DMS53 (cell line): ENCODE measurements at regions not wholly inside any gene's neighbourhood (a gene's known extent, or its start where the extent isn't known, plus 50 kb on each side); places are given as distances from the start of the nearest gene placed in this dataset.
"Not testable (repeated sequence)": the region's sequence is repeated elsewhere in the genome, so short reads cannot be mapped to it uniquely, and the experiment has no call there.

Source experiments
- DNase-seq: peaks from one replicate; lab custom pipeline; 2025; lab: John Stamatoyannopoulos, UW

DNA sequence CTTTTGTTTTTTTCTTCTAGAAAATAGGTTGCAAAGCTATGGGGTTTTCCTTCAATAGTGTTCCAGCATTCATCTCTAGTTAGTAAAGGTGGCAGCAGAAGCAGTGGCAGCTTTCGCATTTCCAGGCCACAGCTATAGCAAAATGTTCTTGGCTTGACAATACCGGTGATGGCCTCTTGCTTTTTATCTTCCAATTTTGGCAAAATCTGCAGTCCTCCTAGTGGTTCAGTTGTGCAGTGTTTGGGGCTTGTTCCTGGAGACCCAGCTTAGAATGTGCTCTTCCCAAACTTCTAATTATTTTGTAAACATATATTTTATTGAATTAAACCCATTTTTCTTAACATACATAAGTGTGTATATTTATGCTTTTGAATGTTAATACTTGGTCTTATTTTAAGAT lies 370.6 kb upstream of the MAN1A1 start:
- peak; percentile 14 for DNase-seq

DNA sequence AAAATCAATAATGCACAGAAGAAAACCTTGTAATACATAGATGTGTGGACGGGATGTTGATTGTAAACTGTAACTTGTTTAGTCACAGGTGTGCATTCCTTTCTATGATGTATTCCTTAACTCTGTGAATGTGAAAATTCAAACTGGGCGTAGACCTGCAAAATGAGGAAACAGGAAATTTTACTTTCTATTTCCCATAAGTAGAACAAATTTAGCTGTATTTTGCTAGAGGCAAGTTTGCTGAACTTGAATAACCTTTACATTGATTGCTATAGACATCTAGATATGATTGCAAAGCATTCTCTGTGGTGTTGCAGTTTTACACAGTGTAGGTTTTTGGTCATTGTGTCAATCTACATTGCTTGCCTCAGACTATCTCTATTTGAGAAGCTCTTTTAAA lies 368.4 kb upstream of the MAN1A1 start:
- no peak for DNase-seq

DNA sequence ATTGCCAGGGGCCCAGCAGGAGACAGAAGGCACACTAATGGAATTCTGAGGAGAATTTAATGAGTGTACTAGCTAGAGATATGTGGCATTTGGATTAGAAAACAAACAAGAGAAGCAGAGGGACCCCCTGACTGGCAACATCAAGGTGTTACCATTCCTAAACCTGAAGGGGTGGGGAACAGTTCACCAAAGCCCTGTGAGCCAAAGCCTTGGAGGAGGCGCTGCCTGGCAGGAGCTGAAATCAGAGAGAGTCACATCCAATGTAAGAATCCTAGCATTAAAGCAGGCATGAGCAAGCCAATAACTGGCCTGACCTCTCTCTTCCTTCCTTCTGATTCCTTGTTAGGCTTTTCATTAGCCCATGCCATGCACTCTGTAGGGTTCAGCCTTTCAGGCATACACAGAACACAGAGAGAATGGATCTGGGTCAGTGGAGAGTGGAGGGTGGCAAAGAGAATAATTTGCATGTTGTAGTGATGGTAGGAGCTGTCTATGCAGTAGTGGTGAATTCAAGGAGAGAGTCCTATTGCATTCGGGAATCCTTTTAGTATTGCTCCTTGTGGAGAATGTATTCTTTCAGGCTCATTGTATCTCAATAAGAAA lies 367.2 kb upstream of the MAN1A1 start:
- DNase-seq = no peak

DNA sequence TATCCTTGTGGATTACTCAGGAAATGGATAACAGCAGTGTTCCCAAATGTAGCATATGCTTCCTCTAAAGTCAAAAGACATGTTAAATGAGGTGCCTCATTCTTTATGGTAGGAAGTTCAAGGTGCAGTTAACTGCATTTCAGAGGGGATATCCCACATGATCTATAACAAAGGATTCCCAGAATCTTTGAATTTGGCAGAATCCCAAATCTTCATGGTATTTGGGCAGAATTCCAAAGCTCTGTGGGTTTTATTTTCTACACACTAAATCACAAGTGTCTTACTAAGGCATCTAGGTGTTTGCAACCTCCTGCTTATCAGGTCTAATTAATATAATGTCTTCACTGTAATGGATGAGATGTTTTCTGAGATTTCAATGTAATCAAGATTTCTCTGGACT lies 364.3 kb upstream of the MAN1A1 start:
- no peak for DNase-seq

DNA sequence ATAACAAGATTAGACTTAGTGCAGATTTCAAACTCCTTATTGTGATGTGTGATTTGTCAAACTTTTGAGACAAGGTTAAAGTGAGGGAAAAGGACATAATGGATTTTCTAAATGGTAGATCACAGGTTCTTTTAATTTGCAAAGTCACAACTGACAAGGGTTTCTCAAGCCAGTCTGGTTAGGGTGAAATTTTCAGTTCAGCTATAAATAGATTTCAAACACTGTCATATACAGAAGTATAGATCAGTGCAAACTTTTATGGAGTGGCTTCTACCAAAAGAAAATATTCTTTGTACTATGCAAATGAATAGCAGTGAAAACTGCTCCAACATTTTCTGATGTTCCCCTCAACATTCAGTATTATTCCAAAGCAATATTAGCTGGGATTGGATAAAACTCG lies 337.1 kb upstream of the MAN1A1 start:
- no peak for DNase-seq

DNA sequence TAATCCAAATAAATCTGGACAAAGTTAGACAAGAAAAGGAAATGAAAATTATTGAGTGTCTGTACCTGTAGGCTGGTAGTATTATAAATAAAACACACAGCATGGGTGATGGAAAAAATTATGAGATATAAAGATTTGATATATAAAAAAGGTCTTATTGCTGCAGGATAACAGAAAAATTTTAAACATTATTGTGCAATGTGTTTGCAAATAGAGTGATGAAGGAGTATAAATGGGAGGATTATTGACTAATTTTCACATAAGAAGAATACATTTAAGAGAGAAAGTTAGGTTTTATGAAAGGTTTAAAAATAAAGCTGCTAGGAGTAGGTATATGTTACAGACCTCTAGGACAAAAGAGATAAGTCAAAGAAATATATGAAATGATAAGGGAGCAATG lies 336.7 kb upstream of the MAN1A1 start:
- DNase-seq = no peak

DNA sequence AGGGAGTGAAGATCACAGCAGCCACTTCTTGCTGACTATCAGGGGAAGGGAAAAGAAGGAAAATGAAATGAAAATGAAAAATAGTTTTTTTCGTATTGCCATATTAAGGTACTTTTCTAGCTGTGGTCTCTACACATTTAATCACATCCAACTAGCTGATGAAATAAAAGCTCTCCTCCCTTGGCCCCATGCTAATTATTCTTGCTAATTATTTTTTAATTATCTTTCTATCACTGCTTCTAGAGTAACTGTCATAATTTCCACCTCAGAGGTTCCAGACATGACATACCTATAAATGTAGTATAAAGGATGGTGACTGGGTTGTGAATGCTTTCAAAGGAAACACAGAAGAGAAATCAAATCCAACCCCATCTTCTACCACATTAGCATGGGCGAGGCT lies 334.1 kb upstream of the MAN1A1 start:
- DNase-seq = no peak

DNA sequence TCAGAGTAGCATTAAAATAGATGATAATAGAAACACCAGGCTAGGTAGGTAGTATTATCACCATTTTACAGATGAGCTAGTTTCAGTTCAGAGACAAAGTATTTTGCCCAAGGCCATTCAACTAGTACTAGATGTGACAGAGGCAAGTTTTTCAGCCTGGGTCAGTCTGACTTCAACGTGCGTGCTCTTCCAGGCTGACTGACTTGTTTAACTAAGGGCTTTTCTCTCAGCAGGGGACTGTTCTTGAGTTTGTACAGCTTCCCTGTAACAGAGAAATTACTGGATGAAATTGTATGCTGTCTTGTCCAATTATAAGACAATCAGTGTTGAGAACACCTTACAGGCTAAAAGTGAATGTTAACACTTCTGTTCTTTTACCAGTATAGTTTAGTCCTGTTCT lies 333.5 kb upstream of the MAN1A1 start:
- DNase-seq = no peak

DNA sequence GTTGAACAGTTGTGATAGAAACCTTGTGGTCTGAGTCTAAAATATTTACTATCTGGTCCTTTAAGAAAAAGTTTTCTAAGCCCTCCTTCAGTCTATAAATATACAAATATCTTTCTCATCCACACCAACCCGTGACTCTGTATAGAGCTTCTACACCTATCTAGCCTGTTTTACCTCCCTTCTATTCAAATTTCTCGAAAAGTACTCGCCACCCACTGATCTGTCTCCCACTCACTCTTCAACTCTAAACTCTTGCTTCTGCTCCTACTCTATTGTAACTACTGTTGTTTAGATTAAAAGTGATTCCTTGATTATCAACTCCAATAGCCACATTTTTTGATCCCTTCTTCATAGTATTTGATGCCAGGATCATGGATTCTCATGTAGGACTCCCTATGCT lies 329.4 kb upstream of the MAN1A1 start:
- DNase-seq = no peak

DNA sequence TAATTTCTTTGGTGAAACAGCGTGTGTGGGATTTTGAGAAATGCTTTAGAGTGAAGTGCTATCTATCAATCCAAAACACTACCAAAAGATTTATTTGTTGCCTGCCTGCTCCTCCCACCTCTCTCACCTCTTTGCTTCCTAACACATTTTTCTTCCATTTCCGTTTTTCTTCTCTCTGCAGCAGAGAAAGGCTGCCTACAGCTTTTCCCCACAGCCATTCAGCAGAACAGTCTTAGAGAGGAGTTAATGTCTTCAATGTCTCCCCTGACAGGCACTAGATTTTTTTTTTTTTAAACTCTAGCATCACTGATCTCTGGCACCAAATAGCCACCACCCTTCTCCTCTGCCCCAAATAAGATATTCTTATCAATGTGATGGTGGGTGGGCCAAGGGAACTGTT lies 327.8 kb upstream of the MAN1A1 start:
- DNase-seq = no peak

DNA sequence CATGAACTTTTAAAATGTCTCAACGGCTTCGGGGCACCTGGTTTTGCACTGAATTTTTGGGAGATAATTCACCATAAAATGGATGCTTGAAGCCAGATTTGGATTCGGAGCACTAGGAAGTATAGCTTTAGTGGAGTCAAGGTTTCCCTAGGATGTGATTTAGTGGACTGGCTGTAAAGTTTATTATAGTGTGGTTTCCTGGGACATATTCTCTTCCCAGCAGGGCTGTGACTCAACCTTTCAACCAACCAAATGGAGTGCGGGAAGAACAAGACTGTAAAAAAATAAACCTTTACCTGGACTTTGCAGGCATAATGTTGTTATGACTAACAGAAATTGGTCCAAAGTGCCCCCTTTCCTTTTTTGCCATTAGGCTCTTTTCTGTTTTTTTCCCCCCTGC lies 327.4 kb upstream of the MAN1A1 start:
- no peak for DNase-seq

DNA sequence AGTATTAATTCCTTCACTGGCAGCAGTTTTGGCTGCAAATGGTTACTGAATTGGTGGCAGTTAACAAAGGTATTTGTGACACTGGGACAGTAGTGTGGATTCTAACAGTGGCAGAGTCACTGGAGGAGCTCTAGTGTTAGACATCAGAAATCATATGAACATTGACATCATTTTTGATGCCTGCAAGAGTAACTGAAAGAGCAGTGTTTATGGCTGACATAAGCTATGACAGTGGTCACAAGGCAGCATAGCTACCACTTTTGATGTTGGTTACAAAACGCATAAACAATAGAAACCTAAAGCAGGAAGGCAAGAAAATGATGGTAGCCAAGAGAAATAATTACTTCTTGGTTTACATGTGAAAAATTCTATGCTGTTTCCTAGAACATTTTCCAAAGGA lies 326.7 kb upstream of the MAN1A1 start:
- DNase-seq = peak; percentile 3

DNA sequence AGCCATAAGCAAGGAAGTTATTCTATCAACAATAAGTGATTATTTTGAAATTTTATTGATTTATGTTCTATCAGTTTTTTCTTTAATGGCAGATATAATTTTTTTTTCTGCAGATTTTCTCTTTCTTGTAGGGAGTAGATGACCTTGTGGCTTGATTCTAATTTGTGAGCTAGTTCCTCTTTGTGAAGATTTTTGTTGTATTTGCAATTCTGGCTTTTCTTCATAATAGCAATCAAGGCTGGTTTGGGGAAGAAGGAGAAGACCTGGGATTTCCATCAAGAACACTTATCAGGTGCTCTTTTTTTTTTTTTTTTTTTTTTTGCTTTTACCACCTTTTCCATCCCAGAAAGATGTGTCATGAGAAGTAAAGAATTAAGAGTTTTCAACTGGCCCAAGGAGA lies 324.2 kb upstream of the MAN1A1 start:
- no peak for DNase-seq

DNA sequence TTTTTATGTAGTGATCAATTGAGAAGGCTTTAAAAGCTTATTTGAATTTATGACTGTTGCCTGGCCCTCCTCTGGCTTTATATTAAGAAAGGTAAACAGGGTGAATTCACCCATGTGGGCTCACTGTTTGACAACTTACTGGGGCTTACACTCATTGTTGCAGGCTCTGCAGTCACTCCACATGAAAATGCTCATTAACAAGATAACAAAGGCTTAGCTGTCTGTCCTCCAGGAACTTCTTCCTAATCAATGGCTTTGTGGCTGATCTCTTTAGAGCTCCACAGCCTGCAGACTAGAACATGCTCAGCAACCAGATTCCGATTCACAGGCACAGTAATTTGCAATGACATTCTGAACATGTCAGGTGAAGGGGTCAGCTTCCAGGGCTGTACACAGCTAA lies 323.2 kb upstream of the MAN1A1 start:
- no peak for DNase-seq

DNA sequence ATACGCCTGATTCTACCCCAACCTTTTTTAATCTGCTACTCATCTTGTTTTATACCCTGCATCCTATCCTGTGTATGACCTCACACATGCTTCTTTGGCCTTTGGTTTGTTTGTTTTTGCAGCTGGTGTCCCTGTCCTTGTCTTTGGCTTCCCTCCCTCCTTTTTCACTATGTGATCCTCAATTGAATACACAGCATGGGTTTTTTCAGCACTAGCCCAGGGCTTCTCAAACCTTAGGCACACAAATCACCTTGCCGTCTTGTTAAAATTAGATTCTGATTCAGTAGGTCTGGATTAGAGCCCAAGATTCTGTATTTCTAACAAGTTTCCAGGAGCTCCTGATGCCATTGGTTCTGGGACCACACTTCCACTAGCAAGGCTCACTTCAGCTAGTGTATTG lies 321.5 kb upstream of the MAN1A1 start:
- DNase-seq = peak; percentile 2

DNA sequence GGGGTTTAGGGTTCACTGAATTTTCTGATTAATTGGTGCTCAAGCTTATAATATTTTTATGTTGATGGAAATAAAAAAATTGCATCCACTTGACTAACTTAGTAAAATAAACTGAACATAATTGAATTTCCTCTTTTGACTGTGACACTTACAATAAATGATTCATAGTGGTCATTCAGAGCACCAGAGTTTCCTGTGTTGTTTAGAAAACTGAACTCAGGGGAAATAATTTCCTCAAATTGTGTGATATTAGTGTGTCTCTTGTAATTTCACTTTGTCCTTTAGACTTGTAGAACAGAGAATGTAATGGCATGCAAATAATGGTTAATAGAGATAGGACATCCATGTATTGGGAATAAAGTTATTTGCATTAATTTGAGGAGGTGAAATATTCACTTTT lies 319.7 kb upstream of the MAN1A1 start:
- DNase-seq = no peak

DNA sequence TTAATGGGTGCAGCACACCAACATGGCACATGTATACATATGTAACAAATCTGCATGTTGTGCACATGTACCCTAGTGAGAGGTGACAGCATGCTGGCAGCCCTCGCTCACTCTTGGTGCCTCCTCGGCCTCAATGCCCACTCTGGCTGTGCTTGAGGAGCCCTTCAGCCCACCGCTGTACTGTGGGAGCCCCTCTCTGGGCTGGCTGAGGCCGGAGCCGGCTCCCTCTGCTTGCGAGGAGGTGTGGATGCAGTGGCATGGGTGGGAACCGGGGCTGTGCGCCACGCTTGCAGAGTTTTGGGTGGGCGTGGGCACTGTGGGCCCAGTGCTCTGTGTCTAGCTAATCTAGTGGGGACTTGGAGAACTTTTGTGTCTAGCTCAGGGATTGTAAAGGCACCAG lies 315.9 kb upstream of the MAN1A1 start:
- not testable (repeated sequence) for DNase-seq

DNA sequence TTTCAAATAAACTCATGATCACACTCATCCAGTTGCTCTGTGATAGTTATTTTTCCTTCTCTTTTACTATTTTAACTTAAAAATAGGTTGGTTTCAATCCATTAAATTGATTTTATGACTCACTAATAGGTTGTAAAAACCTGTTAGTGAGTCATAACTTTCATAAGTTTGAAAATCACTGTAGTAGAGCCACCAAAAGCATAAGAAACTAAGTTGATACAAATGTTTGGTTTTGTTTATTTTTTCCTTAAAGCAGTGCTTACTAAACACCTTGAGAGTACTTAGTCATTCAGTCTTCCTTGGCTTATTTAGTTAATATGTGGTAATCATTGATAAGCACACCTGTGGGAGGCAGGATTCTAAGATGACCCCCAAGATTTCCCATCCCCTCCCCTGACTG lies 312.1 kb upstream of the MAN1A1 start:
- no peak for DNase-seq

DNA sequence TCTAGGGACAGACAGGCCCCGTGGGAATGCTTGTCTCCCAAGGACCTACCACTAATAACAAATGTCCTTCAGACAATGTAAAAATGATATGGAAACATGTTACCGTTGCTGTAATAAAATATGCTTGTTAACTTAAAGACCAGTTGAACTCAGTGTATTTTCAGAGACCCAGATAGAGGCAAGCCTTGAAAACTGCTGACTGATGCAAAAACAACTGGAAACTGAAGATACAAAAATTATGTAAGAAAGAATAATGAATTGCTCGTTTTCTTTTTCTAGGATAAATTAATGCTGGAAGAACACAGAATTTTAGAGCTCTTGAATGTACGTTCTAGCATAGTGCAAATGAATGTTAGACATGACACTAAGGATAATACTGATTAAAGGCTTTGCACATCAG lies 311.5 kb upstream of the MAN1A1 start:
- DNase-seq = no peak

DNA sequence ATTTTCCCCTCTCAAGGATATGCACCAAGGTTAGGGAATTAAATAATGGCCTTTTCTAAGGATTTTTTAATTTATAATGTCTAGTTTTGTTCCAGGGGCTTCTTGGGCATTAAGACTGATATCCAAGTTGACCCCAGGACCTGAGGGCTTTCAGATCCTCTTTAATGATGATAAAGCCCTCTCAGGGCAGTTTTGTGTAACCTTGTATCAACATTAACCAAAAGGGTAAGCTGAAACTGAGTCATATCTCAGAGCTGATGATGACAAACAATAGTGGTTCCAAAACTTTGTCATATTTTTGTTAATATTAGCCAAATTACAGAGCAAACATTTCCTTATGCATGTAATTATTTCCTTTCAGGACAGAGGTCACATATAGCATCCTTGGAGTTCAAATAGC lies 309.4 kb upstream of the MAN1A1 start:
- no peak for DNase-seq

DNA sequence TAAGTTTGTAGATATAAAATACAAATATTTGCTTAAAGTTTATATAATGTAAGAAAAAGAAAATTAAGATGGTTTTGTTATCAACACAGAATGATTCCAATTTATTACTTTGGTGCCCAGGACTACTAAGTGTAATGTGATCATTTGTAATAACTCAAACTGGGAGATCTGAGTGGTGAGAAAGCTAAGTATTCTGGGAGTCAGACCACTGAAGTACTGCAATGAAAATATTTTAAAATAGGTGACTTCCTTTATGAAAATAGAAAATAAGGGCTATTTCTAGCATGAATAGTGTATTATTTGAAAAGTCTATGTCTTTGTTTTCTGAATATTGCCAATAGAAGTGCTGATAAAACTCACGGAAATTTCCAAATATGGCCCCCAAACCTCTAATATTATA lies 305.6 kb upstream of the MAN1A1 start:
- no peak for DNase-seq

DNA sequence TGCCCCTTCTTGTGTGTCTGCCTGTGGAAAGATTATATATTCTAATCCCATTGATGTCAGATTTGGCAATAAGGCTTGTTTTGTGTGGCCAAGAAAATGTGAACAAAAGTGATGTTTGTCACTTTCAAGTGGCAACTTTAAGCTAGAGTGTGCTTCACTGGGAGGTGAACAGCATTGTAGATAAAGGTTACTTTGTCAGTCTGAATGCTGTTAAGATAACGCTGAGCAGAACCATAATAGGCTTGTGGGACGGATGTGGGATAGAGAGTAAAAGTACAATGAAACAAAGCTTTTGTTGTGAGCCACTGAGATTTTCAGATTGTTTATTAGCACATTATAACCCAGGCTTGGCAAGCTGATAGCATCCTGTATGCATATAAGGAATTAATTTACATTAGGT lies 303.8 kb upstream of the MAN1A1 start:
- DNase-seq = no peak

DNA sequence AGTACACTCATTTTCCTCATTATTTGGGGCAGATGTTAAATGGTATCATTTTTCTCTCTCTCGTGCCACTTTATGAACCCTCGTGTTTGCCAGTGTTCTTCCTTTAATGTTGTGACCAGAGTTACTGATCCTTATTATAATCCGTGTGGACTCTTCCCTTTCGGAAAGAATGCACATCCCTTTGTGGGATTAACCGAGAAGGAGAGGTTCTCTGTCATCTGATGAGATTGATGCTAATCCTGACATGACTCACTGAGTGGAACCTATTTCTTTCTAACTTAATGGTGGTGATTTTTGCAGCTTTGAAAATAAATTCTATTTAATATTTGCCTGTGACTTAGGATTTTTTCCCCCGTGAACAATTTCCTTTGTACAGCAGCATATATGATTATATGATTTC lies 300.0 kb upstream of the MAN1A1 start:
- no peak for DNase-seq

DNA sequence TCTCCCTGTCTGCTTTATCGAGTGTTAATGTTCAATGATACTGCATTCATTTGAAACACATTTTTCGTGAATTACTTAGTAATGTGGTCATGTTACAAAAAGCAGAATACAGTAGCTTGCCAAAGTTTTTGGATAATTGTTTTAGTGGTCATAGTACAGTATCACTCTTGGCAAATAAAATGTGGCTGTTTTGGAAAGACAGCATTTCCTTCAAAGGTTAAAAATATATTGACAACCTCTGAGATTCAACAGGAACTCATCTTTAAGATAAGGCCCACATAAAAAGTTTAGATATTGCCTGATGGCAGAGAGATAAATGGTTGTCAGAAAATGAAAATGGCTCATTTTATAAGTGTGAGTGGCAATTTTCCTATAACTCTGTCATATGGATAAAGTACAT lies 297.7 kb upstream of the MAN1A1 start:
- no peak for DNase-seq

DNA sequence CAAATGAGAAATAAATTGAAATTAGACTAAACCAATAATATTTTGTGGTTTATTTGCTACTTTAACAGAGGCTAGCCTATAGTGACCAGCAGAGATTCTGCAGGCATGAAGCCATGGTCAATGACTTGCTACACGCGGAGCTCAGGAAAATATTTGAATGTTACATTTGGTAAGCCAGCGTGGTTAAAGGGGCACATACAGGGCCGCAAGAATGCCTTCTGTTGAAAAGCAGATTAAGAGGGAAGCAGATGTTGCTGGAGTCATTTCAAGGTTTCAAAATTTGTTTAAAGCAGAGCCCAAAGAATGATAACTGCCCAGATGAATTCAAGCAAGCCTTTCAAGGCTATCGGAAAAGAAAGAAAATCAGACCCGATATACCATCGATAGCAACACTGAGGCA lies 294.3 kb upstream of the MAN1A1 start:
- DNase-seq = no peak
